ENCODE measurements at regions not wholly inside any gene's neighbourhood (a gene's known extent, or its start where the extent isn't known, plus 50 kb on each side); places are given as distances from the start of the nearest gene placed in this dataset.

DNA sequence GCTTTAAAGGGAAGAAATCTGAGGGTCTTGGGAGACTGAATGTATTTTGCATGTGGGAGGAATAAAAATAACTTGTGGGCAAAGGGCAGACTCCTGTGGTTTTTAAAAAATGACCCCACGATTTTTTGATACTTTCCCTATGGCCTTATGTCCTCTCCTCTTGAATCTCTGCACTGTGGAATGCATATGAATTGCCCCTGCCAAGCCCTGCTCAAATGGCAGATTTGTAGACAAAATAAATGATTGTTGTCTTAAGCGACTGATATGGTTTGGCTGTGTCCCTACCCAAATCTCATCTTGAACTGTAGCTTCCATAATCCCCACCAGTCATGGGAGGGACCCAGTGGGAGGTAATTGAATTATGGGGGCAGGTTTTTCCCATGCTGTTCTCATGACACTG, 223.8 kb downstream of the DACT1 start:
- Histone ChIP-seq H3K79me2 (ENCODE audit: control insufficient read depth, insufficient read depth, low read length) (no peaks in the 10 kb centered on the region), H2AFZ (ENCODE audit: control insufficient read depth, low read depth, low read length) (no peak overlapping the region), H3K4me2 (ENCODE audit: control insufficient read depth, insufficient read depth) (no peak overlapping the region), H3K9me3 (replicated peaks; ENCODE audit: control insufficient read depth, insufficient read depth, low read length) (peaks cover 2% of the 10 kb centered on the region; the same call in 1 of the 3 replicates), H3K27ac (ENCODE audit: control insufficient read depth, insufficient read depth) (no peak overlapping the region), H4K20me1 (ENCODE audit: control insufficient read depth, insufficient read depth) (no peaks in the 10 kb centered on the region), H3K27me3 (replicated peaks in 1 of 2; ENCODE audit: control insufficient read depth in 2 of 2, insufficient read depth in 2 of 2, low read length in 1 of 2) (no peaks in the 10 kb centered on the region), H3K9ac (ENCODE audit: control insufficient read depth, insufficient read depth, low read length) (no peak overlapping the region), H3K4me3 (no peak overlapping the region), H3K4me1 (ENCODE audit: control insufficient read depth, insufficient read depth, low read length) (no peaks in the 10 kb centered on the region), H3K36me3 (ENCODE audit: control insufficient read depth in 2 of 2, insufficient read depth in 2 of 2, low read length in 1 of 2) (no peaks in the 10 kb centered on the region)
- ATAC-seq (no peak), DNase-seq (ENCODE audit: low read depth, low spot score) (no peak), FAIRE-seq (no peak)
- intact Hi-C loops (cut with micrococcal nuclease; ENCODE audit: unreplicated experiment) (no loop called here), in situ Hi-C loops (cut with MboI) (no loop called here)
- SMC1A ChIA-PET (ENCODE audit: uncharacterized antibody, unreplicated experiment), result interaction anchor here (1.2 to 1.7 kb wide), 4 partner anchors 24 to 142 kb away, joined by 3 to 5 read pairs (median 4); no protein-coding TSS in a partner anchor
- CTCF ChIA-PET, result interaction anchor here (1.4 kb wide), 1 partner anchor 66 kb away, joined by 5 read pairs; no protein-coding TSS in a partner anchor
- TF ChIP-seq ATF7 (IDR thresholded peaks at IDR 0.05; ENCODE audit: low read depth), result no peak
- TF ChIP-seq NR2F1 (conservative IDR thresholded peaks at IDR 0.05), result no peak
- TF ChIP-seq, protein P1, sequence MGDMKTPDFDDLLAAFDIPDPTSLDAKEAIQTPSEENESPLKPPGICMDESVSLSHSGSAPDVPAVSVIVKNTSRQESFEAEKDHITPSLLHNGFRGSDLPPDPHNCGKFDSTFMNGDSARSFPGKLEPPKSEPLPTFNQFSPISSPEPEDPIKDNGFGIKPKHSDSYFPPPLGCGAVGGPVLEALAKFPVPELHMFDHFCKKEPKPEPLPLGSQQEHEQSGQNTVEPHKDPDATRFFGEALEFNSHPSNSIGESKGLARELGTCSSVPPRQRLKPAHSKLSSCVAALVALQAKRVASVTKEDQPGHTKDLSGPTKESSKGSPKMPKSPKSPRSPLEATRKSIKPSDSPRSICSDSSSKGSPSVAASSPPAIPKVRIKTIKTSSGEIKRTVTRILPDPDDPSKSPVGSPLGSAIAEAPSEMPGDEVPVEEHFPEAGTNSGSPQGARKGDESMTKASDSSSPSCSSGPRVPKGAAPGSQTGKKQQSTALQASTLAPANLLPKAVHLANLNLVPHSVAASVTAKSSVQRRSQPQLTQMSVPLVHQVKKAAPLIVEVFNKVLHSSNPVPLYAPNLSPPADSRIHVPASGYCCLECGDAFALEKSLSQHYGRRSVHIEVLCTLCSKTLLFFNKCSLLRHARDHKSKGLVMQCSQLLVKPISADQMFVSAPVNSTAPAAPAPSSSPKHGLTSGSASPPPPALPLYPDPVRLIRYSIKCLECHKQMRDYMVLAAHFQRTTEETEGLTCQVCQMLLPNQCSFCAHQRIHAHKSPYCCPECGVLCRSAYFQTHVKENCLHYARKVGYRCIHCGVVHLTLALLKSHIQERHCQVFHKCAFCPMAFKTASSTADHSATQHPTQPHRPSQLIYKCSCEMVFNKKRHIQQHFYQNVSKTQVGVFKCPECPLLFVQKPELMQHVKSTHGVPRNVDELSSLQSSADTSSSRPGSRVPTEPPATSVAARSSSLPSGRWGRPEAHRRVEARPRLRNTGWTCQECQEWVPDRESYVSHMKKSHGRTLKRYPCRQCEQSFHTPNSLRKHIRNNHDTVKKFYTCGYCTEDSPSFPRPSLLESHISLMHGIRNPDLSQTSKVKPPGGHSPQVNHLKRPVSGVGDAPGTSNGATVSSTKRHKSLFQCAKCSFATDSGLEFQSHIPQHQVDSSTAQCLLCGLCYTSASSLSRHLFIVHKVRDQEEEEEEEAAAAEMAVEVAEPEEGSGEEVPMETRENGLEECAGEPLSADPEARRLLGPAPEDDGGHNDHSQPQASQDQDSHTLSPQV (IDR thresholded peaks at IDR 0.05), result no peak
- TF ChIP-seq NFYB (IDR thresholded peaks at IDR 0.05; ENCODE audit: insufficient read depth, low read depth, low read length), result no peak
- TF ChIP-seq, protein P2, sequence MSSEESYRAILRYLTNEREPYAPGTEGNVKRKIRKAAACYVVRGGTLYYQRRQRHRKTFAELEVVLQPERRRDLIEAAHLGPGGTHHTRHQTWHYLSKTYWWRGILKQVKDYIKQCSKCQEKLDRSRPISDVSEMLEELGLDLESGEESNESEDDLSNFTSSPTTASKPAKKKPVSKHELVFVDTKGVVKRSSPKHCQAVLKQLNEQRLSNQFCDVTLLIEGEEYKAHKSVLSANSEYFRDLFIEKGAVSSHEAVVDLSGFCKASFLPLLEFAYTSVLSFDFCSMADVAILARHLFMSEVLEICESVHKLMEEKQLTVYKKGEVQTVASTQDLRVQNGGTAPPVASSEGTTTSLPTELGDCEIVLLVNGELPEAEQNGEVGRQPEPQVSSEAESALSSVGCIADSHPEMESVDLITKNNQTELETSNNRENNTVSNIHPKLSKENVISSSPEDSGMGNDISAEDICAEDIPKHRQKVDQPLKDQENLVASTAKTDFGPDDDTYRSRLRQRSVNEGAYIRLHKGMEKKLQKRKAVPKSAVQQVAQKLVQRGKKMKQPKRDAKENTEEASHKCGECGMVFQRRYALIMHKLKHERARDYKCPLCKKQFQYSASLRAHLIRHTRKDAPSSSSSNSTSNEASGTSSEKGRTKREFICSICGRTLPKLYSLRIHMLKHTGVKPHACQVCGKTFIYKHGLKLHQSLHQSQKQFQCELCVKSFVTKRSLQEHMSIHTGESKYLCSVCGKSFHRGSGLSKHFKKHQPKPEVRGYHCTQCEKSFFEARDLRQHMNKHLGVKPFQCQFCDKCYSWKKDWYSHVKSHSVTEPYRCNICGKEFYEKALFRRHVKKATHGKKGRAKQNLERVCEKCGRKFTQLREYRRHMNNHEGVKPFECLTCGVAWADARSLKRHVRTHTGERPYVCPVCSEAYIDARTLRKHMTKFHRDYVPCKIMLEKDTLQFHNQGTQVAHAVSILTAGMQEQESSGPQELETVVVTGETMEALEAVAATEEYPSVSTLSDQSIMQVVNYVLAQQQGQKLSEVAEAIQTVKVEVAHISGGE (CRISPR knock-in tag; IDR thresholded peaks at IDR 0.05), result no peak
- no peak for TF ChIP-seq ZNF217 (IDR thresholded peaks at IDR 0.05)
- TF ChIP-seq TCF7 (IDR thresholded peaks at IDR 0.05; ENCODE audit: borderline replicate concordance), result no peak
- TF ChIP-seq STAT3 (IDR thresholded peaks at IDR 0.05; ENCODE audit: low read depth, low read length), result no peak
- TF ChIP-seq, protein P3, sequence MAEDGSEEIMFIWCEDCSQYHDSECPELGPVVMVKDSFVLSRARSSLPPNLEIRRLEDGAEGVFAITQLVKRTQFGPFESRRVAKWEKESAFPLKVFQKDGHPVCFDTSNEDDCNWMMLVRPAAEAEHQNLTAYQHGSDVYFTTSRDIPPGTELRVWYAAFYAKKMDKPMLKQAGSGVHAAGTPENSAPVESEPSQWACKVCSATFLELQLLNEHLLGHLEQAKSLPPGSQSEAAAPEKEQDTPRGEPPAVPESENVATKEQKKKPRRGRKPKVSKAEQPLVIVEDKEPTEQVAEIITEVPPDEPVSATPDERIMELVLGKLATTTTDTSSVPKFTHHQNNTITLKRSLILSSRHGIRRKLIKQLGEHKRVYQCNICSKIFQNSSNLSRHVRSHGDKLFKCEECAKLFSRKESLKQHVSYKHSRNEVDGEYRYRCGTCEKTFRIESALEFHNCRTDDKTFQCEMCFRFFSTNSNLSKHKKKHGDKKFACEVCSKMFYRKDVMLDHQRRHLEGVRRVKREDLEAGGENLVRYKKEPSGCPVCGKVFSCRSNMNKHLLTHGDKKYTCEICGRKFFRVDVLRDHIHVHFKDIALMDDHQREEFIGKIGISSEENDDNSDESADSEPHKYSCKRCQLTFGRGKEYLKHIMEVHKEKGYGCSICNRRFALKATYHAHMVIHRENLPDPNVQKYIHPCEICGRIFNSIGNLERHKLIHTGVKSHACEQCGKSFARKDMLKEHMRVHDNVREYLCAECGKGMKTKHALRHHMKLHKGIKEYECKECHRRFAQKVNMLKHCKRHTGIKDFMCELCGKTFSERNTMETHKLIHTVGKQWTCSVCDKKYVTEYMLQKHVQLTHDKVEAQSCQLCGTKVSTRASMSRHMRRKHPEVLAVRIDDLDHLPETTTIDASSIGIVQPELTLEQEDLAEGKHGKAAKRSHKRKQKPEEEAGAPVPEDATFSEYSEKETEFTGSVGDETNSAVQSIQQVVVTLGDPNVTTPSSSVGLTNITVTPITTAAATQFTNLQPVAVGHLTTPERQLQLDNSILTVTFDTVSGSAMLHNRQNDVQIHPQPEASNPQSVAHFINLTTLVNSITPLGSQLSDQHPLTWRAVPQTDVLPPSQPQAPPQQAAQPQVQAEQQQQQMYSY (CRISPR knock-in tag; IDR thresholded peaks at IDR 0.05), result no peak
- RAD21 ChIA-PET (ENCODE audit: unreplicated experiment), result no interaction called here
- no TSS peak for BruUV-seq (replicated peaks)
- POLR2A ChIA-PET, result no interaction called here
- 0% methylated on average over 2 of the region's 2 CpGs for WGBS (ENCODE audit: insufficient coverage, insufficient replicate concordance, low lambda C conversion rate, missing lambda C conversion rate)

Measured in GM12878 (cell line).